ENCODE measurements at regions not wholly inside any gene's neighbourhood (a gene's known extent, or its start where the extent isn't known, plus 50 kb on each side); places are given as distances from the start of the nearest gene placed in this dataset.
"Not testable (repeated sequence)": the region's sequence is repeated elsewhere in the genome, so short reads cannot be mapped to it uniquely, and the experiment has no call there.

- Histone ChIP-seq H3K4me1 (ENCODE audit: control insufficient read depth in 1 of 2, insufficient read depth in 2 of 2, low read length in 2 of 2) (no peaks in the 10 kb centered on the region), H3K36me3 (ENCODE audit: control insufficient read depth in 1 of 2, insufficient read depth in 2 of 2, low read length in 2 of 2) (no peaks in the 10 kb centered on the region), H3K9me3 (ENCODE audit: control insufficient read depth in 1 of 2, insufficient read depth in 1 of 2, low read depth in 1 of 2, low read length in 2 of 2) (no peaks in the 10 kb centered on the region), H4K20me1 (ENCODE audit: insufficient read depth) (no peaks in the 10 kb centered on the region), H3K4me3 (replicated peaks in 1 of 2; ENCODE audit: low read depth in 1 of 2, low read length in 2 of 2) (no peak overlapping the region), H3K79me2 (ENCODE audit: insufficient read depth, low read length) (no peaks in the 10 kb centered on the region), H3K4me2 (ENCODE audit: low read length) (no peak overlapping the region), H2AFZ (ENCODE audit: low read depth, low read length, poor library complexity, severe bottlenecking) (no peak overlapping the region), H3K9me2 (ENCODE audit: insufficient read depth) (no peaks in the 10 kb centered on the region), H3K9ac (ENCODE audit: low read length) (no peak overlapping the region), H3K27me3 (ENCODE audit: insufficient read depth, low read length) (no peaks in the 10 kb centered on the region), H3K27ac (ENCODE audit: low read depth, low read length) (no peak overlapping the region)
- no TSS peak for BruUV-seq (replicated peaks)
- ATAC-seq, result no peak
- RAD21 ChIA-PET (ENCODE audit: low non-redundant PET in 1 of 2, low total read pairs in 2 of 2, uncharacterized antibody in 2 of 2, unreplicated experiment in 2 of 2), result no interaction called here
- POLR2A ChIA-PET, result no interaction called here
- DNase-seq (ENCODE audit: low read depth, low spot score), result no peak
- CTCF ChIA-PET, result no interaction called here
- intact Hi-C loops (cut with micrococcal nuclease), result no loop called here
- TF ChIP-seq POLR2A (IDR thresholded peaks at IDR 0.05; ENCODE audit: borderline replicate concordance, extremely low read depth, insufficient read depth, insufficient read length) (no peak), REST (IDR thresholded peaks at IDR 0.05; ENCODE audit: low read depth) (no peak), JUND (IDR thresholded peaks at IDR 0.05) (no peak), RAD21 (IDR thresholded peaks at IDR 0.05; ENCODE audit: low read depth) (no peak)
Measured at GRCh38 chrX:143287236-143287635, 230.0 kb downstream of the SPANXN3 start.

DNA sequence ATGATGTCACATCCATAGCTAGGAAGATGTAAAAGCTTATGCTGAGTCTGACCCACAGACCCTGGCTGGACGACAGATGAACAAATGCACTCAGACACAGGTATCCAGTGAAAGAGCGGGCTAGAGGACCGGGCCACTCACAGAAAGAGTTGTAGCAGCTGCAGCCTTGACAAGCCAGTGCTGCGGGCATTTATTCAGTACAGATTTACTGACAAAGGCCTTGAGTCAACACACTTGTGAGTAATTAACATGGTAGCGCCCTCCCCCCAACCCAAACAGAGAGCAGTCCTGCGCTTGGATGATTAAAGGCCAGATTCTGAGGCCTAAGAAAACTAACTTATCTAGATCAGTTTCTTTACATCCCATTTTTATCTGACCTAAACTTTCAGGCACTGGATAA is 244.6 kb downstream of the SPANXN4 start:
- H3K9me2 ChIP-seq (ENCODE audit: insufficient read depth), result no peaks in the 10 kb centered on the region
- TF ChIP-seq JUND (IDR thresholded peaks at IDR 0.05) (no peak), EZH2 (IDR thresholded peaks at IDR 0.05) (no peak), ZNF274 (IDR thresholded peaks at IDR 0.05; ENCODE audit: low read depth, low read length) (no peak), POLR2A (IDR thresholded peaks at IDR 0.05; ENCODE audit: borderline replicate concordance, extremely low read depth, insufficient read depth, insufficient read length) (no peak), FOSL1 (IDR thresholded peaks at IDR 0.05; ENCODE audit: low read depth) (no peak), EZH2phosphoT487 (IDR thresholded peaks at IDR 0.05; ENCODE audit: borderline replicate concordance) (no peak)
- H3K9ac ChIP-seq (ENCODE audit: low read length), result no peak overlapping the region
- H3K4me3 ChIP-seq (replicated peaks in 1 of 2; ENCODE audit: low read depth in 1 of 2, low read length in 2 of 2), result no peak overlapping the region
- no peaks in the 10 kb centered on the region for H3K79me2 ChIP-seq (ENCODE audit: insufficient read depth, low read length)
- POLR2A ChIA-PET, result no interaction called here
- RAD21 ChIA-PET (ENCODE audit: low non-redundant PET in 1 of 2, low total read pairs in 2 of 2, uncharacterized antibody in 2 of 2, unreplicated experiment in 2 of 2), result no interaction called here
- no peak overlapping the region for H3K27ac ChIP-seq (ENCODE audit: low read depth, low read length)
- CTCF ChIA-PET, result no interaction called here
- no peak for ATAC-seq
- no peak overlapping the region for H3K4me2 ChIP-seq (ENCODE audit: low read length)
- intact Hi-C loops (cut with micrococcal nuclease), result no loop called here
- no TSS peak for BruUV-seq (replicated peaks)
- no peak overlapping the region for H2AFZ ChIP-seq (ENCODE audit: low read depth, low read length, poor library complexity, severe bottlenecking)
- H3K27me3 ChIP-seq (ENCODE audit: insufficient read depth, low read length), result no peaks in the 10 kb centered on the region
- H3K36me3 ChIP-seq (ENCODE audit: control insufficient read depth in 1 of 2, insufficient read depth in 2 of 2, low read length in 2 of 2), result no peaks in the 10 kb centered on the region
- no peaks in the 10 kb centered on the region for H4K20me1 ChIP-seq (ENCODE audit: insufficient read depth)
- no peak for DNase-seq (ENCODE audit: low read depth, low spot score)
- no peaks in the 10 kb centered on the region for H3K4me1 ChIP-seq (ENCODE audit: control insufficient read depth in 1 of 2, insufficient read depth in 2 of 2, low read length in 2 of 2)
- H3K9me3 ChIP-seq (ENCODE audit: control insufficient read depth in 1 of 2, insufficient read depth in 1 of 2, low read depth in 1 of 2, low read length in 2 of 2), result no peaks in the 10 kb centered on the region

DNA sequence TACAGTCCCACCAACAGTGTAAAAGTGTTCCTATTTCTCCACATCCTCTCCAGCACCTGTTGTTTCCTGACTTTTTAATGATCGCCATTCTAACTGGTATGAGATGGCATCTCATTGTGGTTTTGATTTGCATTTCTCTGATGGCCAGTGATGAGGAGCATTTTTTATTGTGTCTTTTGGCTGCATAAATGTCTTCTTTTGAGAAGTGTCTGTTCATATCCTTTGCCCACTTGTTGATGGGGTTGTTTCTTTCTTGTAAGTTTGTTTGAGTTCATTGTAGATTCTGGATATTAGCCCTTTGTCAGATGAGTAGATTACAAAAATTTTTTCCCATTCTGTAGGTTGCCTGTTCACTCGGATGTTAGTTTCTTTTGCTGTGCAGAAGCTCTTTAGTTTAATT is 218.9 kb downstream of the SPANXN4 start:
- CTCF ChIA-PET; H3K36me3 ChIP-seq (ENCODE audit: control insufficient read depth in 1 of 2, insufficient read depth in 2 of 2, low read length in 2 of 2); H4K20me1 ChIP-seq (ENCODE audit: insufficient read depth); H3K27ac ChIP-seq (ENCODE audit: low read depth, low read length); H3K4me3 ChIP-seq (replicated peaks in 1 of 2; ENCODE audit: low read depth in 1 of 2, low read length in 2 of 2); intact Hi-C loops (cut with micrococcal nuclease); H3K4me1 ChIP-seq (ENCODE audit: control insufficient read depth in 1 of 2, insufficient read depth in 2 of 2, low read length in 2 of 2); BruUV-seq (replicated peaks); RAD21 ChIA-PET (ENCODE audit: low non-redundant PET in 1 of 2, low total read pairs in 2 of 2, uncharacterized antibody in 2 of 2, unreplicated experiment in 2 of 2); H3K4me2 ChIP-seq (ENCODE audit: low read length); H3K9ac ChIP-seq (ENCODE audit: low read length); POLR2A ChIA-PET; H3K79me2 ChIP-seq (ENCODE audit: insufficient read depth, low read length); H2AFZ ChIP-seq (ENCODE audit: low read depth, low read length, poor library complexity, severe bottlenecking); ATAC-seq; H3K9me3 ChIP-seq (ENCODE audit: control insufficient read depth in 1 of 2, insufficient read depth in 1 of 2, low read depth in 1 of 2, low read length in 2 of 2); H3K9me2 ChIP-seq (ENCODE audit: insufficient read depth); DNase-seq (ENCODE audit: low read depth, low spot score); H3K27me3 ChIP-seq (ENCODE audit: insufficient read depth, low read length): not testable (repeated sequence)

All from HCT116 (cell line).